ENCODE measurements at regions not wholly inside any gene's neighbourhood (a gene's known extent, or its start where the extent isn't known, plus 50 kb on each side); places are given as distances from the start of the nearest gene placed in this dataset.

DNA sequence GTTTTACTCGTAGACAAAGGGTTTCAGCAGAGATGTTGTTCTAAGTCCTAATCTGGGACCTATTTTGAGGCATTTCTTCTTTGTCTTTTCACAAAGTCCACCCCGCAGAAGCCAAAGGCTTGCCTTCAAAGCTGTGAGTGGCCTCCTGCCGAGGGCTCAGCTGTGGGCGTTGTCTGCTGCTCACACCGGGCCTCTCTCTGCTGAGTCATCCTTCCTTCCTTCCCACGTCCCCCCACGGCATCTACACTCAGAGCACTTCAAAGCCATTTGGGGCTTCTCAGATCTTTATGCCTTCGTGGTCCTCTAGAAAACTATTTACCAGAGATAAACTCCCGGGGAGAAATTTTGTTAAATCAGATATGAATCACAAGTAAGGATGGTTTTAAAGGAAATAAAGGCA lies 115.9 kb upstream of the TMPO start (continued):
- TF ChIP-seq, protein P1, sequence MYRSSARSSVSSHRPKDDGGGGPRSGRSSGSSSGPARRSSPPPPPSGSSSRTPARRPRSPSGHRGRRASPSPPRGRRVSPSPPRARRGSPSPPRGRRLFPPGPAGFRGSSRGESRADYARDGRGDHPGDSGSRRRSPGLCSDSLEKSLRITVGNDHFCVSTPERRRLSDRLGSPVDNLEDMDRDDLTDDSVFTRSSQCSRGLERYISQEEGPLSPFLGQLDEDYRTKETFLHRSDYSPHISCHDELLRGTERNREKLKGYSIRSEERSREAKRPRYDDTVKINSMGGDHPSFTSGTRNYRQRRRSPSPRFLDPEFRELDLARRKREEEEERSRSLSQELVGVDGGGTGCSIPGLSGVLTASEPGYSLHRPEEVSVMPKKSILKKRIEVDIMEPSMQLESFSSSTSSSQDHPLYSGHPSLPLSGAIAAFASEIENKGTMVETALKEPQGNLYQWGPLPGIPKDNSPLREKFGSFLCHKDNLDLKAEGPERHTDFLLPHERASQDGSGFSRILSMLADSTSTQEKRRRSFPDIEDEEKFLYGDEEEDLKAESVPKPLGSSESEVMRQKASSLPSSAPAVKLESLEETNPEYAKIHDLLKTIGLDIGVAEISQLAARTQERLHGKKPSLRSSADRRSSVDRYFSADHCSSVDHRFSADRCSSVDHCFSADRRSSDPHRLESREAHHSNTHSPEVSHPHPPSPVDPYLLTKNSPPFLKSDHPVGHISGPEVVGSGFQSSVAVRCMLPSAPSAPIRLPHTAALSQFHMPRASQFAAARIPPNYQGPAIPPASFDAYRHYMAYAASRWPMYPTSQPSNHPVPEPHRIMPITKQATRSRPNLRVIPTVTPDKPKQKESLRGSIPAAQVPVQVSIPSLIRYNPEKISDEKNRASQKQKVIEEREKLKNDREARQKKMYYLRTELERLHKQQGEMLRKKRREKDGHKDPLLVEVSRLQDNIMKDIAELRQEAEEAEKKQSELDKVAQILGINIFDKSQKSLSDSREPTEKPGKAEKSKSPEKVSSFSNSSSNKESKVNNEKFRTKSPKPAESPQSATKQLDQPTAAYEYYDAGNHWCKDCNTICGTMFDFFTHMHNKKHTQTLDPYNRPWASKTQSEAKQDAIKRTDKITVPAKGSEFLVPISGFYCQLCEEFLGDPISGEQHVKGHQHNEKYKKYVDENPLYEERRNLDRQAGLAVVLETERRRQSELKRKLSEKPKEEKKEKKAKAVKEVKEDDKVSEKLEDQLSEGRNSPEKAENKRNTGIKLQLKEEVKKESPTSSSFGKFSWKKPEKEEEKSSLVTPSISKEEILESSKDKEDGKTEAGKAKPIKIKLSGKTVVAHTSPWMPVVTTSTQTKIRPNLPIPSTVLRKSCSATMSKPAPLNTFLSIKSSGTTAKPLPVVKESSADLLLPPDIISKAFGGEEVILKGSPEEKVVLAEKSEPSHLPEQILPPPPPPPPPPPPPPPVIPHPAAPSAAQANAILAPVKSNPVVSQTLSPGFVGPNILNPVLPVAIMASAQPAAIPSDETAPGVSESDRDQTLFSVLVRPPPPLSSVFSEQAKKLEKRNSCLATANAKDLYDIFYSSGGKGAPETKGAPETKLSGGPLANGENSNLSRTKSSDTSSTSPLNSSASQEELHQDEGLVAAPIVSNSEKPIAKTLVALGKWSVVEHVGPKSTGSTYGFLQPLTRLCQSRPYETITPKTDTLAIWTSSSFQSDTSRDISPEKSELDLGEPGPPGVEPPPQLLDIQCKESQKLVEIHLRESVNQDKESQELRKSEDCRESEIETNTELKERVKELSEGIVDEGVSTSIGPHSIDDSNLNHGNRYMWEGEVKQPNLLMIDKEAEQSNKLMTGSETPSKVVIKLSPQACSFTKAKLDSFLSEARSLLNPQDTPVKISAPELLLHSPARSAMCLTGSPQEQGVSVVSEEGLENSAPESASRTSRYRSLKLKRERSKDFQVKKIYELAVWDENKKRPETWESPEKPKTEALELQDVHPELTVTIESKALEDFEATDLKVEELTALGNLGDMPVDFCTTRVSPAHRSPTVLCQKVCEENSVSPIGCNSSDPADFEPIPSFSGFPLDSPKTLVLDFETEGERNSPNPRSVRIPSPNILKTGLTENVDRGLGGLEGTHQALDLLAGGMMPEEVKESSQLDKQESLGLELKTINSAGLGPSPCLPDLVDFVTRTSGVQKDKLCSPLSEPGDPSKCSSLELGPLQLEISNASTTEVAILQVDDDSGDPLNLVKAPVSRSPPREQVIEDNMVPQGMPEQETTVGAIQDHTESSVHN (IDR thresholded peaks at IDR 0.05; ENCODE audit: borderline replicate concordance in 1 of 2, low read depth in 1 of 2), result no peak
- peak; percentile 41; the same call in 1 of the 2 replicates for TF ChIP-seq SMAD4 (CRISPR knock-in tag; conservative IDR thresholded peaks at IDR 0.05)
- no peak for TF ChIP-seq ZNF785 (CRISPR knock-in tag; IDR thresholded peaks at IDR 0.05)
- no peak for TF ChIP-seq GTF2F1 (IDR thresholded peaks at IDR 0.05; ENCODE audit: low read depth, low read length)
- TF ChIP-seq ZC3H11A (IDR thresholded peaks at IDR 0.05; ENCODE audit: low read depth, low read length), result no peak
- no peak for TF ChIP-seq HCFC1 (IDR thresholded peaks at IDR 0.05; ENCODE audit: low read depth, low read length)
- TF ChIP-seq ZEB2 (IDR thresholded peaks at IDR 0.05), result no peak
- TF ChIP-seq, protein P2, sequence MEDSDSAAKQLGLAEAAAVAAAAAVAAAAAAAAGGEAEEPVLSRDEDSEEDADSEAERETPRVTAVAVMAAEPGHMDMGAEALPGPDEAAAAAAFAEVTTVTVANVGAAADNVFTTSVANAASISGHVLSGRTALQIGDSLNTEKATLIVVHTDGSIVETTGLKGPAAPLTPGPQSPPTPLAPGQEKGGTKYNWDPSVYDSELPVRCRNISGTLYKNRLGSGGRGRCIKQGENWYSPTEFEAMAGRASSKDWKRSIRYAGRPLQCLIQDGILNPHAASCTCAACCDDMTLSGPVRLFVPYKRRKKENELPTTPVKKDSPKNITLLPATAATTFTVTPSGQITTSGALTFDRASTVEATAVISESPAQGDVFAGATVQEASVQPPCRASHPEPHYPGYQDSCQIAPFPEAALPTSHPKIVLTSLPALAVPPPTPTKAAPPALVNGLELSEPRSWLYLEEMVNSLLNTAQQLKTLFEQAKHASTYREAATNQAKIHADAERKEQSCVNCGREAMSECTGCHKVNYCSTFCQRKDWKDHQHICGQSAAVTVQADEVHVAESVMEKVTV (CRISPR knock-in tag; IDR thresholded peaks at IDR 0.05), result no peak
- no peak for TF ChIP-seq JUNB (CRISPR knock-in tag; conservative IDR thresholded peaks at IDR 0.05)
- TF ChIP-seq, protein P3, sequence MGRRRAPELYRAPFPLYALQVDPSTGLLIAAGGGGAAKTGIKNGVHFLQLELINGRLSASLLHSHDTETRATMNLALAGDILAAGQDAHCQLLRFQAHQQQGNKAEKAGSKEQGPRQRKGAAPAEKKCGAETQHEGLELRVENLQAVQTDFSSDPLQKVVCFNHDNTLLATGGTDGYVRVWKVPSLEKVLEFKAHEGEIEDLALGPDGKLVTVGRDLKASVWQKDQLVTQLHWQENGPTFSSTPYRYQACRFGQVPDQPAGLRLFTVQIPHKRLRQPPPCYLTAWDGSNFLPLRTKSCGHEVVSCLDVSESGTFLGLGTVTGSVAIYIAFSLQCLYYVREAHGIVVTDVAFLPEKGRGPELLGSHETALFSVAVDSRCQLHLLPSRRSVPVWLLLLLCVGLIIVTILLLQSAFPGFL (CRISPR knock-in tag; IDR thresholded peaks at IDR 0.05), result no peak
- TF ChIP-seq, protein P4, sequence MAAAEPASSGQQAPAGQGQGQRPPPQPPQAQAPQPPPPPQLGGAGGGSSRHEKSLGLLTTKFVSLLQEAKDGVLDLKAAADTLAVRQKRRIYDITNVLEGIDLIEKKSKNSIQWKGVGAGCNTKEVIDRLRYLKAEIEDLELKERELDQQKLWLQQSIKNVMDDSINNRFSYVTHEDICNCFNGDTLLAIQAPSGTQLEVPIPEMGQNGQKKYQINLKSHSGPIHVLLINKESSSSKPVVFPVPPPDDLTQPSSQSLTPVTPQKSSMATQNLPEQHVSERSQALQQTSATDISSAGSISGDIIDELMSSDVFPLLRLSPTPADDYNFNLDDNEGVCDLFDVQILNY (CRISPR knock-in tag; IDR thresholded peaks at IDR 0.05), result no peak
- TF ChIP-seq, protein P5, sequence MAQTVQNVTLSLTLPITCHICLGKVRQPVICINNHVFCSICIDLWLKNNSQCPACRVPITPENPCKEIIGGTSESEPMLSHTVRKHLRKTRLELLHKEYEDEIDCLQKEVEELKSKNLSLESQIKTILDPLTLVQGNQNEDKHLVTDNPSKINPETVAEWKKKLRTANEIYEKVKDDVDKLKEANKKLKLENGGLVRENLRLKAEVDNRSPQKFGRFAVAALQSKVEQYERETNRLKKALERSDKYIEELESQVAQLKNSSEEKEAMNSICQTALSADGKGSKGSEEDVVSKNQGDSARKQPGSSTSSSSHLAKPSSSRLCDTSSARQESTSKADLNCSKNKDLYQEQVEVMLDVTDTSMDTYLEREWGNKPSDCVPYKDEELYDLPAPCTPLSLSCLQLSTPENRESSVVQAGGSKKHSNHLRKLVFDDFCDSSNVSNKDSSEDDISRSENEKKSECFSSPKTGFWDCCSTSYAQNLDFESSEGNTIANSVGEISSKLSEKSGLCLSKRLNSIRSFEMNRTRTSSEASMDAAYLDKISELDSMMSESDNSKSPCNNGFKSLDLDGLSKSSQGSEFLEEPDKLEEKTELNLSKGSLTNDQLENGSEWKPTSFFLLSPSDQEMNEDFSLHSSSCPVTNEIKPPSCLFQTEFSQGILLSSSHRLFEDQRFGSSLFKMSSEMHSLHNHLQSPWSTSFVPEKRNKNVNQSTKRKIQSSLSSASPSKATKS (CRISPR knock-in tag; IDR thresholded peaks at IDR 0.05), result no peak
- TF ChIP-seq FOXJ2 (tag; IDR thresholded peaks at IDR 0.05), result no peak
- TF ChIP-seq HEY1 (CRISPR knock-in tag; IDR thresholded peaks at IDR 0.05; ENCODE audit: borderline replicate concordance), result no peak
- no peak for TF ChIP-seq NCOA2 (IDR thresholded peaks at IDR 0.05; ENCODE audit: partially characterized antibody in 2 of 2)

Data from K562 (cell line).